ENCODE measurements at regions not wholly inside any gene's neighbourhood (a gene's known extent, or its start where the extent isn't known, plus 50 kb on each side); places are given as distances from the start of the nearest gene placed in this dataset.

DNA sequence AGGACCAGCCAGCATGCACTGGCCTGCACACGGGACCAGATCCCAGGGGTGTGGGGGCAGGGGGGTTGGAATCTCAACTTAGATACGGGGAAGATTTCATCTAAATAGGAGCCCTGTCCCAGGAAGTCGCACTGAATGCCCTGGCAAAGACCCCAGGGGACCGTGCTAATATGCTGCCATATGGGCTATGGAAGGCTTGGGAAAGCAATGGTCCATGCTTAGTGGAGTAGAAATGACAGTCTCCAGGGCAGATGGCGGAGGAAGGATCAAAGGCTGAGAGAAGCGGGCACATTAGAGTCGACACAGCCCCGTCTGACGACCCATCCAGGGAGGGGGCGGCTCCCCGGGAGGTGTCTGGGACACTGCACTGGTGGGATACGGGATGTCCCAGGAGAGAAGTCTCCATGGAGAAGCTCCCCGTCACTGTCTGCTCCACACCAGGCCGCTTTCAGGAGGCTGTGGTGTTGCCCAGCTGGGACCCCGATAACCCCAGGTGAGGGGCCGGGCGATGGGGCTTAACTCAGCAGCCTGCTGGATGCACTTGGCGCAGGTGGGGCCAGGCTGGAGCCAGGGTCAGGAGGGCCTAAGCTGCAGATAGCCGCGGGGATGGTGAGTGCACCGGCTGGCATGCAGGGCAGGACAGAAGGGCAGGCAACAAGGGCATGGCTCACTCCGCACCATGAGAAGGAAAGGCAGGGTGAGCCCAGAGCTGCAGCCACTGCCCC is 377.7 kb upstream of the IRX1 start:
- TF ChIP-seq NPAS2 (CRISPR knock-in tag; IDR thresholded peaks at IDR 0.05; ENCODE audit: borderline replicate concordance) (no peak), PHF8 (IDR thresholded peaks at IDR 0.05; ENCODE audit: borderline replicate concordance, low read depth) (no peak), FOXS1 (CRISPR knock-in tag; IDR thresholded peaks at IDR 0.05) (no peak), HOXB13 (CRISPR knock-in tag; IDR thresholded peaks at IDR 0.05; ENCODE audit: low read depth) (no peak), RCOR1 (IDR thresholded peaks at IDR 0.05; ENCODE audit: low read depth, low read length) (no peak), KDM1A (IDR thresholded peaks at IDR 0.05; ENCODE audit: low read depth) (no peak), RARB (CRISPR knock-in tag; IDR thresholded peaks at IDR 0.05) (no peak), HEYL (CRISPR knock-in tag; IDR thresholded peaks at IDR 0.05) (no peak), SREBF2 (IDR thresholded peaks at IDR 0.05) (no peak), EHMT2 (IDR thresholded peaks at IDR 0.05; ENCODE audit: low read depth) (no peak), CBX8 (IDR thresholded peaks at IDR 0.05) (no peak), HOXB5 (CRISPR knock-in tag; IDR thresholded peaks at IDR 0.05) (no peak), KDM5A (IDR thresholded peaks at IDR 0.05) (no peak), FOSB (CRISPR knock-in tag; IDR thresholded peaks at IDR 0.05) (no peak)
- TF ChIP-seq, protein P1, sequence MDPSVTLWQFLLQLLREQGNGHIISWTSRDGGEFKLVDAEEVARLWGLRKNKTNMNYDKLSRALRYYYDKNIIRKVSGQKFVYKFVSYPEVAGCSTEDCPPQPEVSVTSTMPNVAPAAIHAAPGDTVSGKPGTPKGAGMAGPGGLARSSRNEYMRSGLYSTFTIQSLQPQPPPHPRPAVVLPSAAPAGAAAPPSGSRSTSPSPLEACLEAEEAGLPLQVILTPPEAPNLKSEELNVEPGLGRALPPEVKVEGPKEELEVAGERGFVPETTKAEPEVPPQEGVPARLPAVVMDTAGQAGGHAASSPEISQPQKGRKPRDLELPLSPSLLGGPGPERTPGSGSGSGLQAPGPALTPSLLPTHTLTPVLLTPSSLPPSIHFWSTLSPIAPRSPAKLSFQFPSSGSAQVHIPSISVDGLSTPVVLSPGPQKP (IDR thresholded peaks at IDR 0.05; ENCODE audit: low read depth, low read length): no peak
- TF ChIP-seq, protein P2, sequence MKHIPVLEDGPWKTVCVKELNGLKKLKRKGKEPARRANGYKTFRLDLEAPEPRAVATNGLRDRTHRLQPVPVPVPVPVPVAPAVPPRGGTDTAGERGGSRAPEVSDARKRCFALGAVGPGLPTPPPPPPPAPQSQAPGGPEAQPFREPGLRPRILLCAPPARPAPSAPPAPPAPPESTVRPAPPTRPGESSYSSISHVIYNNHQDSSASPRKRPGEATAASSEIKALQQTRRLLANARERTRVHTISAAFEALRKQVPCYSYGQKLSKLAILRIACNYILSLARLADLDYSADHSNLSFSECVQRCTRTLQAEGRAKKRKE (CRISPR knock-in tag; IDR thresholded peaks at IDR 0.05; ENCODE audit: low read depth): no peak
- TF ChIP-seq, protein P3, sequence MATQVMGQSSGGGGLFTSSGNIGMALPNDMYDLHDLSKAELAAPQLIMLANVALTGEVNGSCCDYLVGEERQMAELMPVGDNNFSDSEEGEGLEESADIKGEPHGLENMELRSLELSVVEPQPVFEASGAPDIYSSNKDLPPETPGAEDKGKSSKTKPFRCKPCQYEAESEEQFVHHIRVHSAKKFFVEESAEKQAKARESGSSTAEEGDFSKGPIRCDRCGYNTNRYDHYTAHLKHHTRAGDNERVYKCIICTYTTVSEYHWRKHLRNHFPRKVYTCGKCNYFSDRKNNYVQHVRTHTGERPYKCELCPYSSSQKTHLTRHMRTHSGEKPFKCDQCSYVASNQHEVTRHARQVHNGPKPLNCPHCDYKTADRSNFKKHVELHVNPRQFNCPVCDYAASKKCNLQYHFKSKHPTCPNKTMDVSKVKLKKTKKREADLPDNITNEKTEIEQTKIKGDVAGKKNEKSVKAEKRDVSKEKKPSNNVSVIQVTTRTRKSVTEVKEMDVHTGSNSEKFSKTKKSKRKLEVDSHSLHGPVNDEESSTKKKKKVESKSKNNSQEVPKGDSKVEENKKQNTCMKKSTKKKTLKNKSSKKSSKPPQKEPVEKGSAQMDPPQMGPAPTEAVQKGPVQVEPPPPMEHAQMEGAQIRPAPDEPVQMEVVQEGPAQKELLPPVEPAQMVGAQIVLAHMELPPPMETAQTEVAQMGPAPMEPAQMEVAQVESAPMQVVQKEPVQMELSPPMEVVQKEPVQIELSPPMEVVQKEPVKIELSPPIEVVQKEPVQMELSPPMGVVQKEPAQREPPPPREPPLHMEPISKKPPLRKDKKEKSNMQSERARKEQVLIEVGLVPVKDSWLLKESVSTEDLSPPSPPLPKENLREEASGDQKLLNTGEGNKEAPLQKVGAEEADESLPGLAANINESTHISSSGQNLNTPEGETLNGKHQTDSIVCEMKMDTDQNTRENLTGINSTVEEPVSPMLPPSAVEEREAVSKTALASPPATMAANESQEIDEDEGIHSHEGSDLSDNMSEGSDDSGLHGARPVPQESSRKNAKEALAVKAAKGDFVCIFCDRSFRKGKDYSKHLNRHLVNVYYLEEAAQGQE (IDR thresholded peaks at IDR 0.05): no peak
- TF ChIP-seq, protein P4, sequence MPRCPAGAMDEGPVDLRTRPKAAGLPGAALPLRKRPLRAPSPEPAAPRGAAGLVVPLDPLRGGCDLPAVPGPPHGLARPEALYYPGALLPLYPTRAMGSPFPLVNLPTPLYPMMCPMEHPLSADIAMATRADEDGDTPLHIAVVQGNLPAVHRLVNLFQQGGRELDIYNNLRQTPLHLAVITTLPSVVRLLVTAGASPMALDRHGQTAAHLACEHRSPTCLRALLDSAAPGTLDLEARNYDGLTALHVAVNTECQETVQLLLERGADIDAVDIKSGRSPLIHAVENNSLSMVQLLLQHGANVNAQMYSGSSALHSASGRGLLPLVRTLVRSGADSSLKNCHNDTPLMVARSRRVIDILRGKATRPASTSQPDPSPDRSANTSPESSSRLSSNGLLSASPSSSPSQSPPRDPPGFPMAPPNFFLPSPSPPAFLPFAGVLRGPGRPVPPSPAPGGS (IDR thresholded peaks at IDR 0.05): no peak
- ATAC-seq: no peak
- POLR2A ChIA-PET: no interaction called here

DNA sequence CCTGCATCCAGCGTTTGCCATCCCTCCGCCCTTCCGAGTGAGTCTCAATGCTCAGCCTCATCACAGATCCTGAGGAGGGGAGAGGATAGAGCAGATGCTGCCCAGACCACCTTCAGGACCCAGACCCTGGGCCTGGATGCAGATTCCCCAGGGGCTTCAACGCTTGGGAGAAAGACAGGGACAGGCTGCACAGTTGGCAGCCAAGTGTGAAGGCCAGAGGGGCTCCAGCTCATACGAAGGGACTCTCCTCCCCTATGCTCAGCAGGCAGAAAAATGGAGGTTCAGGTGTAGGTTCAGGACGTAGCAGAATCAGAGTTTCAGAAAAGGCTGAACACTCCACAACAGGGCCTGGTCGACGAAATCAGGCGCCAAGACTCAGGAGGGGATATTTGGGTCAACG is 378.5 kb upstream of the IRX1 start:
- TF ChIP-seq RNF2 (IDR thresholded peaks at IDR 0.05; ENCODE audit: borderline replicate concordance, low read depth) (no peak), ZSCAN20 (CRISPR knock-in tag; IDR thresholded peaks at IDR 0.05) (no peak), NFE2L2 (conservative IDR thresholded peaks at IDR 0.05; ENCODE audit: low read length) (no peak), POLR2A (IDR thresholded peaks at IDR 0.05; ENCODE audit: low read length) (no peak), RCOR1 (IDR thresholded peaks at IDR 0.05; ENCODE audit: low read depth, low read length) (no peak), POLR2AphosphoS2 (conservative IDR thresholded peaks at IDR 0.05; ENCODE audit: low read length) (no peak)
- Histone ChIP-seq H3K4me1 (no peaks in the 10 kb centered on the region), H3K9me3 (0 out of 3 replicates have a peak, but pooled peaks cover 3% of the 10 kb centered on the region), H3K4me3 (no peak overlapping the region), H3K4me2 (no peak overlapping the region), H3K27ac (no peak overlapping the region)
- no peak for DNase-seq (ENCODE audit: low read depth in 1 of 2, low spot score in 1 of 2)
- ChIA-PET CTCF (no interaction called here), POLR2A (no interaction called here)
- 24% methylated on average over 10 of the region's 10 CpGs for WGBS (ENCODE audit: missing lambda C conversion rate)
- ATAC-seq: no peak
- FAIRE-seq: no peak

More for the DNA sequence above, 377.7 kb upstream of the IRX1 start:
- Histone ChIP-seq H3K4me1 (no peaks in the 10 kb centered on the region), H3K9me3 (0 out of 3 replicates have a peak, but pooled peaks cover 3% of the 10 kb centered on the region), H3K4me3 (no peak overlapping the region), H3K4me2 (no peak overlapping the region), H3K27ac (no peak overlapping the region)
- no peak for DNase-seq (ENCODE audit: low read depth in 1 of 2, low spot score in 1 of 2)
- no peak for FAIRE-seq
- 26% methylated on average over 13 of the region's 22 CpGs for WGBS (ENCODE audit: missing lambda C conversion rate)
- CTCF ChIA-PET: no interaction called here

Data from A549 (cell line).